Peyer's patch (tissue), 4 donors: ENCODE measurements at regions not wholly inside any gene's neighbourhood (a gene's known extent, or its start where the extent isn't known, plus 50 kb on each side); places are given as distances from the start of the nearest gene placed in this dataset.

ENCODE experiments used
- CTCF ChIP-seq, 6 experiments: fragments of 450-650 bp in 4 of 6; fragments of 200-600 bp in 2 of 6; sonication (generic) in 1 of 6; IDR thresholded peaks; one replicate each; pipeline ENCODE4 v1.5.1; 2017 to 2019; ENCODE audit warnings: antibody characterized with exemption in 6 of 6, mild to moderate bottlenecking in 3 of 6, moderate library complexity in 1 of 6
- POLR2A ChIP-seq, 2 donors: fragments of 450-650 bp; IDR thresholded peaks; one replicate each; pipeline ENCODE4 v1.5.1; 2017; ENCODE audit warnings: antibody characterized with exemption in 2 of 2, mild to moderate bottlenecking in 2 of 2, moderate library complexity in 2 of 2

DNA sequence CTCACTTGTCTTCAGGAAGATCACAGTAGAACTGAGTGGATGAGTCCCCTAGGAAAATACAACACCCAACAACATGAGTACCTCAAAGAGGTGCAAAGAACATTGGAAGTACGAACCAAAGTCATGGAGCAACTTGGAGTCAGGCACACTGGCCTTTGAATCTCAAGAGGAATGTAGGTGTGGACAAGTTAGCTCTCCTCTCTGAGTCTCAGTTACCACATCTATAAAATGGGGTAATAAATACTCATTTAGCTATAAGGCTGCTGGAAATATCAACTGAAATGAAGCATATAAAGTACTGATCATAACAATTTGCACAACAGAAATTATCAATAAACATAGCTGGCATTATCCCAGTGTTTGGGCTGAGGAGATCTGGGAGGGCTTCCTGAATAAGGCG, 96.7 kb upstream of the JUN start:
- TF ChIP-seq POLR2A (IDR thresholded peaks at IDR 0.05) (no peak), CTCF (IDR thresholded peaks at IDR 0.05) (no peak)
